ENCODE measurements at regions not wholly inside any gene's neighbourhood (a gene's known extent, or its start where the extent isn't known, plus 50 kb on each side); places are given as distances from the start of the nearest gene placed in this dataset.

DNA sequence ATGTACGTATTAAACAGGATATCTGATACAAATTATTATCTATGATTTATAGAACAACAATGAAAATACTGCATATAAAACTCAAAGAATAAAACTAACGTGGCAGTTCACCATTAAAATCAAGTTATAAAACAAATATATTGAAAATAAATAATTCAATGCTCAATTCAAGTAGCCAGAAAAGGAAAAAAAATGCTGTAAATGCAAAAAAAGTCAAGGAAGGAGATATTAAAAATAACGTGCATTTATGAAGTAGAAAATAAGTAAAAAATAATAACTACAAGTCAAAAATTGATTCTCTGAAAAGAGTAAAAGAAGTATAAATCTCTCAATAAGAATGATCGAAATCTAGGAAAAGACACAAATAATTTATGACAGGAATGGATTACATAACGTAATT is 460.5 kb upstream of the CD180 start:
- no peak for FAIRE-seq

DNA sequence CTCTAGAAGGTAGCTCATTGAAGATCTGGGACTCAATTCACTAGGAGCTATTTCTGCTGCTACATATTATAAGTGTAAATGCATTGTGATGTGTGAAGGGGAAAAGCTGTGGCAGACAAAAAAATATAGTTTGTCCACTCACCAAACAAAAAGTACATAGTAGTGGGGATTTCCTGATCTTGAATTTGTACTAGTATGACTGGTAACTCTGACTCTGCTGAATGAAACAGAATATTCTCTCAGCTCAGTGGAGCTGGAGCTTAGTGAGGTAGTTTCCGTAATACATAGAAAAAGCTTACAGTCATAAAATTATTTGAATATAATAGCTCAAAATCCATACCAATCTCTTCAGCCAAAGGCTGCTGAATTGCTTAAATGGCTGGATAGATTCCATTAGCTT is 455.6 kb upstream of the CD180 start:
- H3K27ac ChIP-seq (ENCODE audit: low read depth, low read length), result no peak overlapping the region
- peaks cover 13% of the 10 kb centered on the region for H3K4me1 ChIP-seq (ENCODE audit: insufficient read depth, low read length)
- Mint-ChIP-seq H3K36me3 (ENCODE audit: low read depth, unreplicated experiment) (no peaks in the 10 kb centered on the region), H3K27me3 (ENCODE audit: low read depth, unreplicated experiment) (peaks cover 2% of the 10 kb centered on the region), H3K27ac (ENCODE audit: unreplicated experiment) (no peak overlapping the region), H3K4me1 (ENCODE audit: low read depth, unreplicated experiment) (no peaks in the 10 kb centered on the region), H3K9me3 (ENCODE audit: unreplicated experiment) (no peaks in the 10 kb centered on the region), H3K4me3 (ENCODE audit: unreplicated experiment) (no peak overlapping the region)
- FAIRE-seq (no peak), DNase-seq (ENCODE audit: low read depth) (no peak)
- H3K27me3 ChIP-seq (ENCODE audit: insufficient read depth, low read length), result no peaks in the 10 kb centered on the region
- TF ChIP-seq EZH2 (IDR thresholded peaks at IDR 0.05; ENCODE audit: insufficient read depth, low read length), result no peak
- TF ChIP-seq, protein P1, sequence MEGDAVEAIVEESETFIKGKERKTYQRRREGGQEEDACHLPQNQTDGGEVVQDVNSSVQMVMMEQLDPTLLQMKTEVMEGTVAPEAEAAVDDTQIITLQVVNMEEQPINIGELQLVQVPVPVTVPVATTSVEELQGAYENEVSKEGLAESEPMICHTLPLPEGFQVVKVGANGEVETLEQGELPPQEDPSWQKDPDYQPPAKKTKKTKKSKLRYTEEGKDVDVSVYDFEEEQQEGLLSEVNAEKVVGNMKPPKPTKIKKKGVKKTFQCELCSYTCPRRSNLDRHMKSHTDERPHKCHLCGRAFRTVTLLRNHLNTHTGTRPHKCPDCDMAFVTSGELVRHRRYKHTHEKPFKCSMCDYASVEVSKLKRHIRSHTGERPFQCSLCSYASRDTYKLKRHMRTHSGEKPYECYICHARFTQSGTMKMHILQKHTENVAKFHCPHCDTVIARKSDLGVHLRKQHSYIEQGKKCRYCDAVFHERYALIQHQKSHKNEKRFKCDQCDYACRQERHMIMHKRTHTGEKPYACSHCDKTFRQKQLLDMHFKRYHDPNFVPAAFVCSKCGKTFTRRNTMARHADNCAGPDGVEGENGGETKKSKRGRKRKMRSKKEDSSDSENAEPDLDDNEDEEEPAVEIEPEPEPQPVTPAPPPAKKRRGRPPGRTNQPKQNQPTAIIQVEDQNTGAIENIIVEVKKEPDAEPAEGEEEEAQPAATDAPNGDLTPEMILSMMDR (IDR thresholded peaks at IDR 0.05; ENCODE audit: insufficient read depth, low read depth, low read length), result no peak
- H3K4me3 ChIP-seq (ENCODE audit: insufficient read depth, low read depth, low read length), result no peak overlapping the region
- H4K20me1 ChIP-seq (ENCODE audit: insufficient read depth, low read length), result no peaks in the 10 kb centered on the region
- no peaks in the 10 kb centered on the region for H3K9me3 ChIP-seq (ENCODE audit: insufficient read depth, low read depth, low read length)
- H2AFZ ChIP-seq (ENCODE audit: low read depth, low read length), result no peak overlapping the region
- no peak overlapping the region for H3K9ac ChIP-seq (ENCODE audit: low read length)
- H3K36me3 ChIP-seq (ENCODE audit: insufficient read depth, low read length), result no peaks in the 10 kb centered on the region
- H3K4me2 ChIP-seq (ENCODE audit: low read length), result no peak overlapping the region
- H3K79me2 ChIP-seq (ENCODE audit: insufficient read depth, low read length), result no peaks in the 10 kb centered on the region

More for the DNA sequence above, 460.5 kb upstream of the CD180 start:
- no peaks in the 10 kb centered on the region for H4K20me1 ChIP-seq (ENCODE audit: insufficient read depth, low read length)
- H3K27me3 ChIP-seq (ENCODE audit: insufficient read depth, low read length), result no peaks in the 10 kb centered on the region
- H3K79me2 ChIP-seq (ENCODE audit: insufficient read depth, low read length), result no peaks in the 10 kb centered on the region
- Mint-ChIP-seq H3K9me3 (ENCODE audit: unreplicated experiment) (peaks cover 3% of the 10 kb centered on the region), H3K4me1 (ENCODE audit: low read depth, unreplicated experiment) (no peaks in the 10 kb centered on the region), H3K27ac (ENCODE audit: unreplicated experiment) (no peak overlapping the region), H3K36me3 (ENCODE audit: low read depth, unreplicated experiment) (no peaks in the 10 kb centered on the region), H3K4me3 (ENCODE audit: unreplicated experiment) (no peak overlapping the region), H3K27me3 (ENCODE audit: low read depth, unreplicated experiment) (no peaks in the 10 kb centered on the region)
- H3K36me3 ChIP-seq (ENCODE audit: insufficient read depth, low read length), result no peaks in the 10 kb centered on the region
- no peak overlapping the region for H3K4me2 ChIP-seq (ENCODE audit: low read length)
- H3K9ac ChIP-seq (ENCODE audit: low read length), result no peak overlapping the region
- H3K4me1 ChIP-seq (ENCODE audit: insufficient read depth, low read length), result no peaks in the 10 kb centered on the region
- no peak for DNase-seq (ENCODE audit: low read depth)
- no peak overlapping the region for H3K4me3 ChIP-seq (ENCODE audit: insufficient read depth, low read depth, low read length)
- H3K9me3 ChIP-seq (ENCODE audit: insufficient read depth, low read depth, low read length), result no peaks in the 10 kb centered on the region
- H2AFZ ChIP-seq (ENCODE audit: low read depth, low read length), result no peak overlapping the region
- TF ChIP-seq EZH2 (IDR thresholded peaks at IDR 0.05; ENCODE audit: insufficient read depth, low read length), result no peak
- TF ChIP-seq, protein P1 (IDR thresholded peaks at IDR 0.05; ENCODE audit: insufficient read depth, low read depth, low read length), result no peak
- H3K27ac ChIP-seq (ENCODE audit: low read depth, low read length), result no peak overlapping the region

DNA sequence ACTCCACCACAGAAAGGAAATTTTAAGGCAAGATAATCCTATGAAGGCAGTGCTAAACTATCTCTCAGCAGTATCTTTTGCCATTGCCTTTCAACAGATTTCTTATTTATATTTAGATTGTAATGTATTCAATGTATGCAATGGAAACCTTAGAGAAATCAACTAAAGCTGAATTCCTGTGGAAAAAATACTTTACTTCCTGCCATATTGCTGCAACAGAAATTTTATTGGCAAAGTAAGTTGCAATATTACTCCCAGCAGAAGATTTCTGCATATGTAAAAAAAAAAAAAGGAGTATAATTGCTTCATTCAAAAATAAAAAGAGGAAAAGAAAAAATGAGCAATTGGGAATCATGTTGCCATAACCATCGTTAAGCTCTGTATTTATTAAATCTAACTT is 454.6 kb upstream of the CD180 start:
- Histone ChIP-seq H3K79me2 (ENCODE audit: insufficient read depth, low read length) (no peaks in the 10 kb centered on the region), H3K4me3 (ENCODE audit: insufficient read depth, low read depth, low read length) (no peak overlapping the region), H4K20me1 (ENCODE audit: insufficient read depth, low read length) (no peaks in the 10 kb centered on the region), H3K27ac (ENCODE audit: low read depth, low read length) (no peak overlapping the region), H3K9me3 (ENCODE audit: insufficient read depth, low read depth, low read length) (no peaks in the 10 kb centered on the region), H3K4me1 (ENCODE audit: insufficient read depth, low read length) (peaks cover 13% of the 10 kb centered on the region), H3K27me3 (ENCODE audit: insufficient read depth, low read length) (no peaks in the 10 kb centered on the region), H2AFZ (ENCODE audit: low read depth, low read length) (no peak overlapping the region), H3K4me2 (ENCODE audit: low read length) (no peak overlapping the region), H3K36me3 (ENCODE audit: insufficient read depth, low read length) (no peaks in the 10 kb centered on the region), H3K9ac (ENCODE audit: low read length) (no peak overlapping the region)
- FAIRE-seq (no peak), DNase-seq (ENCODE audit: low read depth) (no peak)
- H3K27ac Mint-ChIP-seq (ENCODE audit: unreplicated experiment), result no peak overlapping the region
- H3K27me3 Mint-ChIP-seq (ENCODE audit: low read depth, unreplicated experiment), result peaks cover 2% of the 10 kb centered on the region
- H3K36me3 Mint-ChIP-seq (ENCODE audit: low read depth, unreplicated experiment), result no peaks in the 10 kb centered on the region
- no peaks in the 10 kb centered on the region for H3K4me1 Mint-ChIP-seq (ENCODE audit: low read depth, unreplicated experiment)
- no peak overlapping the region for H3K4me3 Mint-ChIP-seq (ENCODE audit: unreplicated experiment)
- TF ChIP-seq EZH2 (IDR thresholded peaks at IDR 0.05; ENCODE audit: insufficient read depth, low read length), result no peak
- TF ChIP-seq, protein P1 (IDR thresholded peaks at IDR 0.05; ENCODE audit: insufficient read depth, low read depth, low read length), result no peak
- H3K9me3 Mint-ChIP-seq (ENCODE audit: unreplicated experiment), result no peaks in the 10 kb centered on the region

Measured in astrocyte (in vitro differentiated cells and primary cell).